SK-N-SH (cell line): ENCODE measurements at regions not wholly inside any gene's neighbourhood (a gene's known extent, or its start where the extent isn't known, plus 50 kb on each side); places are given as distances from the start of the nearest gene placed in this dataset.
A peak's percentile ranks its signal among the peaks of the same experiment; 100 is the strongest.

Experiments used
- CTCF ChIA-PET: fragments of 300-600, 350-600 bp; formaldehyde crosslinking; extraction: SDS; loops from one replicate; lab custom pipeline; 2021; lab: Yijun Ruan, JAX
- POLR2A ChIA-PET: fragments of 350-600 bp; sonication (Branson Sonifier 250); formaldehyde crosslinking; extraction: SDS; loops from one replicate; lab custom pipeline; 2020; ENCODE audit warnings: antibody characterized with exemption, inconsistent platforms; lab: Yijun Ruan, JAX
- DNase-seq: peaks from one replicate; pipeline ENCODE4 v3.0.0; 2012
- H2AFZ ChIP-seq: fragments of 200-600 bp; sonication (generic); 2 replicates; pipeline ENCODE4 v1.8.1; 2016; ENCODE audit warnings: antibody characterized with exemption, mild to moderate bottlenecking, low read depth
- H3F3A ChIP-seq: fragments of 200-600 bp; sonication (generic); replicated peaks from 2 replicates; pipeline ENCODE3; 2016; ENCODE audit warnings: antibody characterized with exemption, mild to moderate bottlenecking; ENCODE audit not compliant: insufficient read depth
- H3K27ac ChIP-seq, 2 experiments: fragments of 200-500 bp in 1 of 2; fragments of 200-600 bp in 1 of 2; sonication (Bioruptor generic) in 1 of 2; sonication (generic), shearing (Covaris generic) in 1 of 2; 2 replicates each; pipeline versions ENCODE4 v1.5.1 to v1.6.1; 2014 to 2016; ENCODE audit warnings: low read depth in 2 of 2, inconsistent platforms in 1 of 2, low read length in 1 of 2, mild to moderate bottlenecking in 1 of 2, mixed read lengths in 1 of 2
- H3K27me3 ChIP-seq: fragments of 200-600 bp; sonication (generic), shearing (Covaris generic); 2 replicates; pipeline ENCODE4 v1.6.1; 2016; ENCODE audit warnings: mixed run types; ENCODE audit not compliant: insufficient read depth
- H3K36me3 ChIP-seq, 2 experiments: fragments of 200-500 bp in 1 of 2; fragments of 200-600 bp in 1 of 2; sonication (Bioruptor generic) in 1 of 2; sonication (generic) in 1 of 2; replicated peaks in 1 of 2; 2 replicates each; pipeline versions ENCODE3 to v1.5.1; 2014 to 2016; ENCODE audit warnings: low read length in 1 of 2, mild to moderate bottlenecking in 1 of 2; ENCODE audit not compliant: insufficient read depth in 2 of 2, control insufficient read depth in 1 of 2
- H3K4me1 ChIP-seq, 2 experiments: fragments of 200-500 bp in 1 of 2; fragments of 200-600 bp in 1 of 2; sonication (Bioruptor generic) in 1 of 2; sonication (generic), shearing (Covaris generic) in 1 of 2; 2 replicates each; pipeline versions ENCODE4 v1.5.1 to v1.6.1; 2014 to 2016; ENCODE audit warnings: low read depth in 1 of 2, low read length in 1 of 2, mixed run types in 1 of 2; ENCODE audit not compliant: insufficient read depth in 2 of 2, control insufficient read depth in 1 of 2
- H3K4me2 ChIP-seq: fragments of 200-600 bp; sonication (generic), shearing (Covaris generic); 2 replicates; pipeline ENCODE4 v1.6.1; 2017; ENCODE audit warnings: mixed run types
- H3K4me3 ChIP-seq, 2 experiments: fragments of 200-500 bp in 1 of 2; fragments of 200-600 bp in 1 of 2; sonication (Bioruptor generic) in 1 of 2; sonication (generic), shearing (Covaris generic) in 1 of 2; 2 replicates each; pipeline versions ENCODE4 v1.5.1 to v1.8.1; 2014 to 2016; ENCODE audit warnings: low read depth in 2 of 2, inconsistent platforms in 1 of 2, low read length in 1 of 2, mild to moderate bottlenecking in 1 of 2, mixed read lengths in 1 of 2, moderate library complexity in 1 of 2
- H3K79me2 ChIP-seq: fragments of 200-600 bp; sonication (generic); 2 replicates; pipeline ENCODE4 v1.8.1; 2017; ENCODE audit warnings: mild to moderate bottlenecking; ENCODE audit not compliant: insufficient read depth
- H3K9ac ChIP-seq: fragments of 200-600 bp; sonication (generic); 2 replicates; pipeline ENCODE4 v1.6.1; 2017; ENCODE audit warnings: mixed run types
- H3K9me2 ChIP-seq: fragments of 200-600 bp; sonication (generic); 2 replicates; pipeline ENCODE4 v1.6.1; 2017; ENCODE audit warnings: mixed run types
- H3K9me3 ChIP-seq: fragments of 200-600 bp; sonication (generic); 2 replicates; pipeline ENCODE4 v1.6.1; 2017; ENCODE audit warnings: mixed run types, mild to moderate bottlenecking, moderate library complexity
- H4K20me1 ChIP-seq: fragments of 200-600 bp; sonication (generic); 2 replicates; pipeline ENCODE4 v1.6.1; 2017; ENCODE audit warnings: mild to moderate bottlenecking, mixed run types; ENCODE audit not compliant: insufficient read depth
- CHD2 ChIP-seq: fragments of 150-350 bp; IDR thresholded peaks from 2 replicates; pipeline ENCODE4 v1.6.1; 2018; ENCODE audit warnings: low read length; ENCODE audit not compliant: partially characterized antibody
- CTCF ChIP-seq: fragments of 200-600 bp; sonication (generic); IDR thresholded peaks from 2 replicates; pipeline ENCODE4 v1.6.1; 2017; ENCODE audit warnings: antibody characterized with exemption, mild to moderate bottlenecking, moderate library complexity
- FOXJ3 ChIP-seq: sonication (generic); formaldehyde crosslinking; IDR thresholded peaks from 2 replicates; pipeline ENCODE4 v1.5.1; 2020; ENCODE audit warnings: mild to moderate bottlenecking, missing genetic modification reagents
- JUND ChIP-seq: IDR thresholded peaks from 2 replicates; pipeline ENCODE4 v1.4.0; 2012
- MEF2A ChIP-seq: IDR thresholded peaks from 2 replicates; pipeline ENCODE4 v1.4.0; 2012; ENCODE audit warnings: low read depth, borderline replicate concordance
- NRF1 ChIP-seq: IDR thresholded peaks from 2 replicates; pipeline ENCODE4 v1.6.1; 2012; ENCODE audit warnings: low read depth, mild to moderate bottlenecking, low read length
- PBX3 ChIP-seq: IDR thresholded peaks from 2 replicates; pipeline ENCODE4; 2012
- POLR2AphosphoS5 ChIP-seq: IDR thresholded peaks from 2 replicates; pipeline ENCODE4 v1.6.1; 2012; ENCODE audit warnings: low read depth, low read length
- RCOR1 ChIP-seq: fragments of 150-350 bp; IDR thresholded peaks from 2 replicates; pipeline ENCODE4 v1.6.1; 2017; ENCODE audit warnings: antibody characterized with exemption, low read length
- RFX5 ChIP-seq: IDR thresholded peaks from 2 replicates; pipeline ENCODE4 v1.6.1; 2012; ENCODE audit warnings: mild to moderate bottlenecking, improper control_type of control experiment, low read length
- SIN3A ChIP-seq: IDR thresholded peaks from 2 replicates; pipeline ENCODE4 v1.6.1; 2012; ENCODE audit warnings: low read depth, mild to moderate bottlenecking, low read length, moderate library complexity, borderline replicate concordance
- SMC3 ChIP-seq: IDR thresholded peaks from 2 replicates; pipeline ENCODE4 v1.6.1; 2012; ENCODE audit warnings: low read depth, low read length, improper control_type of control experiment
- TAF1 ChIP-seq: IDR thresholded peaks from 2 replicates; pipeline ENCODE4 v1.6.1; 2012; ENCODE audit warnings: low read depth, mild to moderate bottlenecking, low read length, moderate library complexity, borderline replicate concordance
- TCF12 ChIP-seq: IDR thresholded peaks from 2 replicates; pipeline ENCODE4 v1.4.0; 2012
- TEAD4 ChIP-seq: IDR thresholded peaks from 2 replicates; pipeline ENCODE4 v1.4.0; 2012; ENCODE audit warnings: mild to moderate bottlenecking, borderline replicate concordance; ENCODE audit not compliant: insufficient read depth
- YY1 ChIP-seq: IDR thresholded peaks from 2 replicates; pipeline ENCODE4 v1.4.0; 2012; ENCODE audit warnings: low read depth, mild to moderate bottlenecking
- WGBS: methylation state at CpG from one replicate; pipeline ENCODE4 v1.1.6; 2017; ENCODE audit warnings: low lambda C conversion rate; 5-methylcytosine and 5-hydroxymethylcytosine counted together
- TF ChIP-seq, protein P1 (sequence below): fragments of 150-350 bp; IDR thresholded peaks from 2 replicates; pipeline ENCODE4 v1.6.1; 2017; ENCODE audit warnings: antibody characterized with exemption, low read length, low read depth, borderline replicate concordance
- TF ChIP-seq, protein P2 (sequence below): IDR thresholded peaks from 2 replicates; pipeline ENCODE4 v1.4.0; 2012; ENCODE audit warnings: low read depth, borderline replicate concordance

GRCh38 chr1:238944028-238944427, 442.3 kb upstream of the CHRM3 start:
- H3K4me3 ChIP-seq, result no peak overlapping the region
- H3K27me3 ChIP-seq, result no peaks in the 10 kb centered on the region
- H3K9me2 ChIP-seq, result no peaks in the 10 kb centered on the region; the same call in 1 of the 2 replicates
- no peak overlapping the region for H3K27ac ChIP-seq
- no peaks in the 10 kb centered on the region for H3K36me3 ChIP-seq
- H3K4me1 ChIP-seq, result no peaks in the 10 kb centered on the region; a peak in 1 of 4 replicates
- TF ChIP-seq YY1 (no peak), SIN3A (no peak), NRF1 (no peak), RCOR1 (no peak), TCF12 (no peak), TEAD4 (no peak), SMC3 (no peak), MEF2A (no peak), FOXJ3 (CRISPR knock-in tag) (no peak)
- TF ChIP-seq, protein P1, sequence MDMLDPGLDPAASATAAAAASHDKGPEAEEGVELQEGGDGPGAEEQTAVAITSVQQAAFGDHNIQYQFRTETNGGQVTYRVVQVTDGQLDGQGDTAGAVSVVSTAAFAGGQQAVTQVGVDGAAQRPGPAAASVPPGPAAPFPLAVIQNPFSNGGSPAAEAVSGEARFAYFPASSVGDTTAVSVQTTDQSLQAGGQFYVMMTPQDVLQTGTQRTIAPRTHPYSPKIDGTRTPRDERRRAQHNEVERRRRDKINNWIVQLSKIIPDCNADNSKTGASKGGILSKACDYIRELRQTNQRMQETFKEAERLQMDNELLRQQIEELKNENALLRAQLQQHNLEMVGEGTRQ, result no peak
- CTCF ChIA-PET, result interaction anchor here (1.3 kb wide), 1 partner anchor 12 kb away, joined by 3 read pairs; no protein-coding TSS in a partner anchor
- H4K20me1 ChIP-seq, result no peaks in the 10 kb centered on the region
- H3K9me3 ChIP-seq, result no peaks in the 10 kb centered on the region
- 34% methylated on average over 1 of the region's 1 CpG for WGBS
- H3F3A ChIP-seq, result no peaks in the 10 kb centered on the region
- H3K4me2 ChIP-seq, result no peak overlapping the region
- H3K9ac ChIP-seq, result no peak overlapping the region
- H3K79me2 ChIP-seq, result no peaks in the 10 kb centered on the region
- POLR2A ChIA-PET, result no interaction called here
- DNase-seq, result no peak
- no peak overlapping the region for H2AFZ ChIP-seq

DNA sequence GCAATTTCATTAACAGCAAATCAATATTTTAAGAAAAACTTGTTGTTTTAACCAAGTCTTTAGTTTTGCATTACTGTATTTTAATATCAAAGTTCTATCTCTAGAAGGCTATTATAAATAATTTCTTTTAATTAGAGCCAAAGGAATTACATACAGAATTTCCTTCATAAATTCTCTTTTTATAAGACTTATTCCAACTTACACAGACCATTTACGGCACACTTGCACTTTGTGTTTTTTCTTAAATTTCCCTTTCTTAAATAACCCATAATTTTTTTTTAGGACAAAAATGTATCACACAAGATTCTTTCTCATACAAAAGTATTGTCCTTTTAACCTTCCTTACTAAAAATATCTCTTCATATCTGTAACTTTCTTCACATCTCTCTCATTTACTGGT, 458.5 kb upstream of the CHRM3 start:
- no peak for DNase-seq
- ChIA-PET POLR2A (no interaction called here), CTCF (no interaction called here)
- WGBS, result 87% methylated on average over 1 of the region's 1 CpG
- Histone ChIP-seq H3K4me2 (no peak overlapping the region), H3K4me3 (no peak overlapping the region), H3K79me2 (no peaks in the 10 kb centered on the region), H3K4me1 (no peaks in the 10 kb centered on the region), H3K9me2 (no peaks in the 10 kb centered on the region), H3K27ac (no peak overlapping the region), H2AFZ (no peak overlapping the region), H3K36me3 (no peaks in the 10 kb centered on the region), H3K27me3 (no peaks in the 10 kb centered on the region), H3K9me3 (peaks cover 13% of the 10 kb centered on the region; the same call in 1 of the 2 replicates), H3K9ac (no peak overlapping the region), H3F3A (no peaks in the 10 kb centered on the region), H4K20me1 (no peaks in the 10 kb centered on the region)
- TF ChIP-seq RFX5, result no peak
- TF ChIP-seq CHD2, result no peak

GRCh38 chr1:238916828-238917227, 469.5 kb upstream of the CHRM3 start:
- H4K20me1 ChIP-seq, result no peaks in the 10 kb centered on the region
- ChIA-PET CTCF (no interaction called here), POLR2A (no interaction called here)
- no peak overlapping the region for H3K4me3 ChIP-seq
- WGBS, result 24% methylated on average over 4 of the region's 4 CpGs
- H3K9ac ChIP-seq, result no peak overlapping the region
- no peaks in the 10 kb centered on the region for H3K36me3 ChIP-seq
- DNase-seq, result no peak
- H3F3A ChIP-seq, result peaks cover 3% of the 10 kb centered on the region
- H3K9me3 ChIP-seq, result 0 out of 2 replicates have a peak, but pooled peaks cover 3% of the 10 kb centered on the region
- no peak overlapping the region for H2AFZ ChIP-seq
- no peaks in the 10 kb centered on the region for H3K9me2 ChIP-seq
- no peaks in the 10 kb centered on the region for H3K27me3 ChIP-seq
- H3K79me2 ChIP-seq, result no peaks in the 10 kb centered on the region
- no peak overlapping the region for H3K4me2 ChIP-seq
- H3K4me1 ChIP-seq, result no peaks in the 10 kb centered on the region; a peak in 1 of 4 replicates
- peak overlapping the region in 1 of 2 experiments; percentile 60; a peak in 2 of 4 replicates for H3K27ac ChIP-seq
- no peak for TF ChIP-seq CTCF
- TF ChIP-seq JUND, result no peak
- no peak for TF ChIP-seq MEF2A
- no peak for TF ChIP-seq TEAD4
- TF ChIP-seq NRF1, result no peak
- TF ChIP-seq, protein P2, sequence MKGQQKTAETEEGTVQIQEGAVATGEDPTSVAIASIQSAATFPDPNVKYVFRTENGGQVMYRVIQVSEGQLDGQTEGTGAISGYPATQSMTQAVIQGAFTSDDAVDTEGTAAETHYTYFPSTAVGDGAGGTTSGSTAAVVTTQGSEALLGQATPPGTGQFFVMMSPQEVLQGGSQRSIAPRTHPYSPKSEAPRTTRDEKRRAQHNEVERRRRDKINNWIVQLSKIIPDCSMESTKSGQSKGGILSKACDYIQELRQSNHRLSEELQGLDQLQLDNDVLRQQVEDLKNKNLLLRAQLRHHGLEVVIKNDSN, result no peak
- TF ChIP-seq TAF1, result no peak
- TF ChIP-seq SMC3, result no peak
- no peak for TF ChIP-seq PBX3
- no peak for TF ChIP-seq POLR2AphosphoS5
- no peak for TF ChIP-seq YY1
